ENCODE measurements at regions not wholly inside any gene's neighbourhood (a gene's known extent, or its start where the extent isn't known, plus 50 kb on each side); places are given as distances from the start of the nearest gene placed in this dataset.

GRCh38 chr20:59458645-59459044, 145.7 kb upstream of the PHACTR3 start:
- H3K4me2 ChIP-seq, result no peak overlapping the region
- no peak overlapping the region for H3K27ac ChIP-seq (ENCODE audit: low read depth in 2 of 2, low read length in 1 of 2)
- ChIA-PET POLR2A (no interaction called here), CTCF (interaction anchor here (0.6 to 0.8 kb wide), 2 partner anchors 31 to 36 kb away, joined by 3 read pairs; no protein-coding TSS in a partner anchor)
- peaks cover 0 to 14% of the 10 kb centered on the region in 2 experiments; a peak in 1 of 4 replicates for H3K4me1 ChIP-seq (ENCODE audit: control insufficient read depth in 1 of 2, insufficient read depth in 2 of 2, low read depth in 1 of 2, low read length in 1 of 2)
- H3K36me3 ChIP-seq (replicated peaks in 1 of 2; ENCODE audit: control insufficient read depth in 1 of 2, insufficient read depth in 2 of 2, low read length in 1 of 2), result no peaks in the 10 kb centered on the region
- H2AFZ ChIP-seq (ENCODE audit: low read depth), result no peak overlapping the region
- no peaks in the 10 kb centered on the region for H3K9me2 ChIP-seq
- H3K9ac ChIP-seq, result no peak overlapping the region
- 54% methylated on average over 2 of the region's 2 CpGs for WGBS (ENCODE audit: low lambda C conversion rate)
- no peaks in the 10 kb centered on the region for H3K27me3 ChIP-seq (ENCODE audit: insufficient read depth)
- H3K9me3 ChIP-seq, result no peaks in the 10 kb centered on the region
- no peak overlapping the region for H3K4me3 ChIP-seq (ENCODE audit: low read depth in 2 of 2, low read length in 1 of 2)
- TF ChIP-seq REST (IDR thresholded peaks at IDR 0.05; ENCODE audit: low read depth, low read length), result no peak
- no peak for TF ChIP-seq NRF1 (IDR thresholded peaks at IDR 0.05; ENCODE audit: low read depth, low read length)
- TF ChIP-seq SMC3 (IDR thresholded peaks at IDR 0.05; ENCODE audit: low read depth, low read length), result no peak
- no peak for TF ChIP-seq RFX5 (IDR thresholded peaks at IDR 0.05; ENCODE audit: low read length)
- no peak for TF ChIP-seq EP300 (IDR thresholded peaks at IDR 0.05; ENCODE audit: borderline replicate concordance in 1 of 2, low read depth in 1 of 2, low read length in 1 of 2)
- no peak for TF ChIP-seq POLR2AphosphoS5 (IDR thresholded peaks at IDR 0.05; ENCODE audit: low read depth, low read length)
- TF ChIP-seq CTCF (IDR thresholded peaks at IDR 0.05), result no peak
- no peak for TF ChIP-seq GABPA (IDR thresholded peaks at IDR 0.05; ENCODE audit: low read depth)
- TF ChIP-seq FOXM1 (IDR thresholded peaks at IDR 0.05; ENCODE audit: low read depth), result no peak
- no peak for TF ChIP-seq MAX (IDR thresholded peaks at IDR 0.05; ENCODE audit: low read depth)
- no peak for TF ChIP-seq USF2 (IDR thresholded peaks at IDR 0.05; ENCODE audit: borderline replicate concordance, low read depth, low read length)
- TF ChIP-seq IRF3 (IDR thresholded peaks at IDR 0.05; ENCODE audit: low read depth, low read length), result no peak
- no peak for TF ChIP-seq PBX3 (IDR thresholded peaks at IDR 0.05)
- H3F3A ChIP-seq (replicated peaks; ENCODE audit: insufficient read depth), result no peaks in the 10 kb centered on the region
- H3K79me2 ChIP-seq (ENCODE audit: insufficient read depth), result no peaks in the 10 kb centered on the region
- no peaks in the 10 kb centered on the region for H4K20me1 ChIP-seq (ENCODE audit: insufficient read depth)
- no peak for DNase-seq
